ENCODE measurements at regions not wholly inside any gene's neighbourhood (a gene's known extent, or its start where the extent isn't known, plus 50 kb on each side); places are given as distances from the start of the nearest gene placed in this dataset.

DNA sequence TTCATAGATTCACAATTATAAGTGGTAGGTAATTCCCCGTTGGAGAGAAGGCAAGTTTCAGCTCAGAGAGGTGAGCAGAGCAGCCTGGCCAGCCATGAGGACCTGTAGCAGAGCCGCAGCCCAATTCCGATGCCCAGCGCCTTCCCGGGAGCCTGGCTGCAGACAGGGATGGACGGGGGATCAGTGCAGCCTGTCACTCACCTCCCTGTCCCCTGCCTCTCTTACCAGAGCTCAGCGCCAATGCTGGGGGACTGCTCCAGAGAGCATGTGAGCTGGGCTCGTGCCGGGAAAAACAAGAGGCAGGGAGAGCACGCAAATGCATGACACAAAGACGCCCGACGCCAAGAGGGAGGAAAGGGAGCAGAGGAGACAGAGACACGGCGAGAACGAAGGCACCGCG is 231.9 kb downstream of the BCL11B start:
- DNase-seq = no peak

GRCh38 chr14:99040711-99041110 is 231.3 kb downstream of the BCL11B start:
- DNase-seq = no peak

GRCh38 chr14:99041141-99041819 is 230.7 kb downstream of the BCL11B start:
- DNase-seq = no peak

DNA sequence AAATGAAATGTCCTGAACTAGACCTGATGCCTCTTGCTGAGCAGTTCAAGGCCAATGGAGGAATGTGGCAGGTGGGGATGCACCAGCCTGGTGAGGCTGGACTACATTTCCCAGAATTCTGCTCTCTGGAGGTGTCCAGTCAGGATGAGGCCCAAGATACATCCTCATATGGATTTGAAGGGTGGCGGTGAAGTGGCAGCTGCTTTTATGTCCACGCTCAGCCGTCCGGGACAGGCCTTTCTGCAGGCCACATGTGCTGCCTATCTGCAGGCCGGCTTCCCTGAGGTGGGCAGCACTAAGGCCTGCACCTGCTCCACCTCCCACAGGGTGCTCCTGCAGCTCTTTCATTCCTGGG is 230.2 kb downstream of the BCL11B start:
- no peak for DNase-seq

DNA sequence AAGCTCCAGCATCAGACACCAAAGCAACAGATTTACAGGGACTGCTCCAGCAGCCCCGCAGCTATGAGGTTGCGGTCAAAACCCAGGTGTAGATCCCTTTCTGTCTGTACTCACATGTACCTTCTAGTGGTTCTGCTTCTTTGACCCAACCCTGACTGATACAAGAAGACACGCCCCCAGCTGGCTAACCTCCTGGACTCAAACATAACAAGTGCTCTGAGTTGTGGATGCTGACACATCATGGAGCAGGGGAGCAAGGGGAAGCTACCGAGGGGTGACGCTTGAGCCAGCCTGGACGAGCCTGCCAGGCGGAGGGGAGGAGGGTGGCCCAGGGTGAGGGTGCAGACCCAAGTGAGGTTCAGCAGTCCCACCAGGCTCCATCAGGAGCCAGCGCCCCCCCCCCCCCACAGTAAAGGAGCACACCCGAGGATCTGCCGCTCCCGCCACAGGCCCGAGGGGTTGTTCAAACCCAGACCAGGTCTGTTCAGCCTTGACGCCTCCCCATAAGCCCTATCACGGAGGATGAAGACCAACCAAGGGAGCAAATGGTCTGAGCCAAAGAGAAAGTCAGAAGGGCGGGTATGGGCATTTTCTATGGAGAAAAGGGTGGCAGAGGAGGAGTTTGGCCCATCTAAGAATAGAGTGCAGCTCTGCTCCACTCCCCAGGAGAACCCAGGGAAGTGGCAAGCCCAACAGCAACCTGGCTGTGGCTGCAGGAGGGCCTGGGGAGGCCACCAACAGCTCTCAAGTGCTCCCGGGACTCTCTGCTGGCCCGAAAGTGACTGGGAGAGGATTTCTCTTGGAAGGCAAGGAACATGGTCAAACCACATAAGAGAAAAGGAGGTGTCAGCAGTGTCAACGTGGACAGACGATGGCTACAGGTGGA is 229.4 kb downstream of the BCL11B start:
- no peak for DNase-seq

DNA sequence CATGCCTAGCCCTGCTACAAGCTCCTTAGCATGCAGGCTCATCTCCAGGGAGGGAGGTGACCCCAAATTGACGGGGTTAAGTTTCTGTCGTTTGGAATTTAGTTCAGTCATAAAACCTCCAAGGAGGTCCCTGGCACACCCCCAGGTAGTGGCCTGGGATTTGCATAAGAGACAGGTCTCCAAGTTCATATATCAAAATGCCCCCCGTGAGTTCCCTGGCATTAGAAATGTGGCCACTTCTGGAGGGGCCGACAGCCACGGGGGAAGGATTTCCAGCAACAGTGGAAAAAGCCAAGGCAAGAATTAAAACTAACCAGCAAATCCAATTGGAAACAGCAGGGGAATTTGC is 228.8 kb downstream of the BCL11B start:
- no peak for DNase-seq

DNA sequence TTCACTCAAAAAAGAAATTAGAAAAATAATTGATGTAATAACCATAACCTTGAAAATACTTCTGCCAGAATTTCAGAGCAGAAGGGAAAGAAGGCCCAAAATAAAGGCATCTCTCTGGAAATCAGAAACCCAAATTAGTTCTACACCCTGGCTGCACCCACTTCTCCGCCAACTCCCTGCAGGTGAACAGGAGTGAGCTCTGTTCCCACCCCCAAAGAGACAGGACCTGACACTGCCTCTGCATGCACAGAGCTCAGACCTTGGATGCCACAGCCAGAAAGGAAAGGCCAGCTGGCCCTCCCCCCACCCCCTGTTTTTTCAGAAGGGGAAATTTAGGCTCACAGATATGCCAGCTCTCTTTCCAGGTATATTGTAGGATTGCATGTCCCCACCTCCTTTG is 228.2 kb downstream of the BCL11B start:
- no peak for DNase-seq

GRCh38 chr14:99047441-99048031 is 224.5 kb downstream of the BCL11B start:
- DNase-seq = no peak

- no peak for DNase-seq
Measured at GRCh38 chr14:99050309-99050708, 221.7 kb downstream of the BCL11B start.

GRCh38 chr14:99052467-99052866 is 219.5 kb downstream of the BCL11B start:
- DNase-seq = no peak

- no peak for DNase-seq
Measured at GRCh38 chr14:99055019-99055418, 217.0 kb downstream of the BCL11B start.

GRCh38 chr14:99055816-99056215 is 216.2 kb downstream of the BCL11B start:
- DNase-seq = no peak

- DNase-seq = no peak
Measured at GRCh38 chr14:99057576-99058083, 214.4 kb downstream of the BCL11B start.

- no peak for DNase-seq
Measured at GRCh38 chr14:99058542-99058941, 213.5 kb downstream of the BCL11B start.

- no peak for DNase-seq
Measured at GRCh38 chr14:99062216-99062615, 209.8 kb downstream of the BCL11B start.

- no peak for DNase-seq
Measured at GRCh38 chr14:99062772-99063418, 209.1 kb downstream of the BCL11B start.

- no peak for DNase-seq
Measured at GRCh38 chr14:99063620-99064225, 208.3 kb downstream of the BCL11B start.

DNA sequence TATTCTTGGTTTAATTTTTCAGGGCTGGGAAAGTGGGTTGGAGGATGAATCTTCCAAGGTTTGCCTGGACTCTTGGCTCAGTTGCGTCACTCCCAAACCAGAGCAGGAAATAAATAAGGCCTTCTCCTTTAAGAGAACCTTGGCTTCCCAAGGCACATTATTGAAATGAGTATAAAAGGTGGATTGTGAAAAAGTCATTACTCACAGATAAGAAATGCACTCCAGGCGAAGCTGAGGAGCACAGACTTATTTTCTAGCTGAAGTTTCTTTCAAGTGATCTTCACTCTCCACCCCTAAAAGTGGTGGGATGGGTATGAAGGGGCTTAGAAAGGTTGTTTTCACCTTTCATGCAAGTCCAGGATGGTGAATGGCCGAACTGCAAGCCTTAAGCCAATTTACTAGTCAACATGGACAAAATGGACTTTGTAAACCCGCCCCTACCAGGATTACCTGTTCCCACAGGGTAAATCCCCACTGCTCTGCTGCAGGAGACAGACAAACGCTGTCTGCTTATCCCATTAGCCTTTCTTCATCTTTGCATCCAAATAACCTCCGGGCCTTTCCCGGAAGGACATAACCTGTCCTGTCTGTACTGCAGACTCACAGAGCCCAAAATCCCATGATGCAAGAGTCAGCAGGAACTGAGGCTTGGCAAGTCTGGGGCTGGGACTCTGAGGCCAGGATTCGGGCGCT is 207.6 kb downstream of the BCL11B start:
- DNase-seq = no peak

- no peak for DNase-seq
Measured at GRCh38 chr14:99065551-99065950, 206.4 kb downstream of the BCL11B start.

GRCh38 chr14:99066378-99066777 is 205.6 kb downstream of the BCL11B start:
- no peak for DNase-seq

DNA sequence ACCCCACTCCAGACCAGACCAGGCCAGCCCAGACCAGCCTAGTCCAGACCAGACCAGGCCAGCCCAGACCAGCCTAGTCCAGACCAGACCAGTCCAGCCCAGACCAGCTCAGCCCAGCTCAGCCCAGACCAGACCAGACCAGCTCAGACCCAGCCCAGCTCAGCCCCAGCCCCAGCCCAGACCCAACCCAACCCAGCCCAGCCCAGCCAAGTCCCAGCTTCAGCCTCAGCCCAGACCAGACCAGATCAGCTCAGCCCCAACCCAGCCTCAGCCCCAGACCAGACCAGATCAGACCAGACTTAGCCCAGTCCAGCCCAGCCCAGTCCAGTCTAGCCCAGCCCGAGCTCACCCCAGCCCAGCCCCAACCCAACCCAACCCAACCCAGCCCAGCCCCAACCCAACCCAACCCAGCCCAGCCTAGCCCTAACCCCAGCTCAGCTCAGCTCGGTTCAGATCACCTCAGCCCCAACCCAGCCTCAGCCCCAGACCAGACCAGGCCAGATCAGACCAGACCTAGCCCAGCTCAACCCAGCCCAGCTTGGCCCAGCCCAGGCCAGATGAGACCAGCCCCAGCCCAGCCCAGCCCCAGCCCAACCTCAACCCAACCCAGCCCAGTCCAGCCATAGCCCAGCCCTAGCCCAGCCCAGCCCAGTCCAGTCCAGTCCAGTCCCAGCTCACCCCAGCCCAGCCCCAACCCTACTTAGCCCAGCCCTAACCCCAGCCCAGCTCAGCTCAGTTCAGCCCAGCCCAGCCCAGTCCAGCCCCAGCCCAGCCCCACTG is 204.7 kb downstream of the BCL11B start:
- DNase-seq = no peak

GRCh38 chr14:99067927-99068326 is 204.1 kb downstream of the BCL11B start:
- no peak for DNase-seq

Measured in Kasumi-1 (cell line).